ENCODE measurements at regions not wholly inside any gene's neighbourhood (a gene's known extent, or its start where the extent isn't known, plus 50 kb on each side); places are given as distances from the start of the nearest gene placed in this dataset.

DNA sequence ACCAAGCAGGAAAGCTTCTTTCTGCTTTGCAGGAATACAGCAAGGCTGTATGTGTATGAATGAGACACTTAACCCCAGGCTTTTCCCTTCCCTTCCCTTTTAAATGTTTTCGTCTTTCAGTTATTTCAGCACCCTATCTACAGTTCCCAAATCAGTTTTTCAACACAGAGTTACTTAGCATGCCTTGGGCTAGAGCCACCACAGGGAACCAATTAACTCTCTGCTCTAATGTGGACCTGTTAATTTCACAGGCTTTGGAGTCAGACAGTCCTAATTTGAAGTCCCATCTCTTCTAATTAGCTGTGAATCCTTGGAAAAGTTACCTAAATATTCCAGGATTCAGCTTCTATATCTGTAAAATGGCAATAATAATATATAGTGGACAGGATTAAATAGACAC is 89.2 kb upstream of the REG3A start:
- in situ Hi-C loops (cut with HindIII; ENCODE audit: low sequenced_read_pairs) = no loop called here
- TF ChIP-seq, protein P1, sequence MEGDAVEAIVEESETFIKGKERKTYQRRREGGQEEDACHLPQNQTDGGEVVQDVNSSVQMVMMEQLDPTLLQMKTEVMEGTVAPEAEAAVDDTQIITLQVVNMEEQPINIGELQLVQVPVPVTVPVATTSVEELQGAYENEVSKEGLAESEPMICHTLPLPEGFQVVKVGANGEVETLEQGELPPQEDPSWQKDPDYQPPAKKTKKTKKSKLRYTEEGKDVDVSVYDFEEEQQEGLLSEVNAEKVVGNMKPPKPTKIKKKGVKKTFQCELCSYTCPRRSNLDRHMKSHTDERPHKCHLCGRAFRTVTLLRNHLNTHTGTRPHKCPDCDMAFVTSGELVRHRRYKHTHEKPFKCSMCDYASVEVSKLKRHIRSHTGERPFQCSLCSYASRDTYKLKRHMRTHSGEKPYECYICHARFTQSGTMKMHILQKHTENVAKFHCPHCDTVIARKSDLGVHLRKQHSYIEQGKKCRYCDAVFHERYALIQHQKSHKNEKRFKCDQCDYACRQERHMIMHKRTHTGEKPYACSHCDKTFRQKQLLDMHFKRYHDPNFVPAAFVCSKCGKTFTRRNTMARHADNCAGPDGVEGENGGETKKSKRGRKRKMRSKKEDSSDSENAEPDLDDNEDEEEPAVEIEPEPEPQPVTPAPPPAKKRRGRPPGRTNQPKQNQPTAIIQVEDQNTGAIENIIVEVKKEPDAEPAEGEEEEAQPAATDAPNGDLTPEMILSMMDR (IDR thresholded peaks at IDR 0.05; ENCODE audit: low read depth, low read length, missing control alignments) = no peak
- H3K4me3 ChIP-seq (ENCODE audit: low read depth, low read length) = no peak overlapping the region
- no peak for DNase-seq (ENCODE audit: low read depth)

GRCh38 chr2:79235135-79235534 is 75.6 kb upstream of the REG3A start:
- DNase-seq (ENCODE audit: low read depth) = no peak
- H3K4me3 ChIP-seq (ENCODE audit: low read depth, low read length) = no peak overlapping the region
- TF ChIP-seq, protein P1 (IDR thresholded peaks at IDR 0.05; ENCODE audit: low read depth, low read length, missing control alignments) = no peak
- in situ Hi-C loops (cut with HindIII; ENCODE audit: low sequenced_read_pairs) = no loop called here

DNA sequence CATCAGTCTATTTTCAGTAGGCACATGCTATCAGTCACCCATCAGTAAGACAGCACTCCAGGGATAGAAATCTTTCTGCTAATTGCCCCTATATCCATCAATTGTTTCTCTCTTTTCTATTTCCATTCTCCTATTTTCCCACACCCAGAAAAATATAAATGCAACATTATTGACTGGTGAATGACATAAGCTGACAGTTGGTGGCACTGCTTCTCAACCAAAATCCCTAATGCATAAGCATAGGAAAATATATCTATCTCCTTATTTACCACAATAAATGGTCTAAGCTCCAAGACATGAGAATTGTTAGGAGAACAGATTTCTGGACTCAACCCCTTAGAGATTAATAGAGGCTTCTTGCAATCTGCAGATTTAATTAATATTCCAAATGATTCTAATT is 64.0 kb upstream of the REG3A start:
- in situ Hi-C loops (cut with HindIII; ENCODE audit: low sequenced_read_pairs) = no loop called here
- TF ChIP-seq, protein P1 (IDR thresholded peaks at IDR 0.05; ENCODE audit: low read depth, low read length, missing control alignments) = no peak
- no peak overlapping the region for H3K4me3 ChIP-seq (ENCODE audit: low read depth, low read length)
- no peak for DNase-seq (ENCODE audit: low read depth)

- DNase-seq (ENCODE audit: low read depth) = peak; percentile 22
- in situ Hi-C loops (cut with HindIII; ENCODE audit: low sequenced_read_pairs) = no loop called here
- no peak overlapping the region for H3K4me3 ChIP-seq (ENCODE audit: low read depth, low read length)
- TF ChIP-seq, protein P1 (IDR thresholded peaks at IDR 0.05; ENCODE audit: low read depth, low read length, missing control alignments) = peak; percentile 75
Measured at GRCh38 chr2:79219383-79219988, 59.9 kb upstream of the REG3A start.

GRCh38 chr2:79210274-79210917 is 50.8 kb upstream of the REG3A start:
- no peak overlapping the region for H3K4me3 ChIP-seq (ENCODE audit: low read depth, low read length)
- in situ Hi-C loops (cut with HindIII; ENCODE audit: low sequenced_read_pairs) = no loop called here
- DNase-seq (ENCODE audit: low read depth) = no peak
- TF ChIP-seq, protein P1 (IDR thresholded peaks at IDR 0.05; ENCODE audit: low read depth, low read length, missing control alignments) = no peak
